HG03064 (cell line): ENCODE measurements at regions not wholly inside any gene's neighbourhood (a gene's known extent, or its start where the extent isn't known, plus 50 kb on each side); places are given as distances from the start of the nearest gene placed in this dataset.

Experiments used
- ATAC-seq: cut with Tn5 transposase; IDR thresholded peaks from one replicate; pipeline ENCODE4 v1.9.1; 2021; ENCODE audit warnings: low read depth; ENCODE audit not compliant: unreplicated experiment

GRCh38 chr3:117768581-117768980 lies 1059.0 kb downstream of the TUSC7 start:
- no peak for ATAC-seq

- no peak for ATAC-seq
Observed at GRCh38 chr3:117774130-117774529, 1064.6 kb downstream of the TUSC7 start.

- no peak for ATAC-seq
Observed at GRCh38 chr3:117786349-117786748, 1076.8 kb downstream of the TUSC7 start.

- ATAC-seq = no peak
Observed at GRCh38 chr3:117788061-117788460, 1078.5 kb downstream of the TUSC7 start.

- no peak for ATAC-seq
Observed at GRCh38 chr3:117788506-117788905, 1078.9 kb downstream of the TUSC7 start.

GRCh38 chr3:117790235-117790987 lies 1080.8 kb downstream of the TUSC7 start:
- no peak for ATAC-seq

GRCh38 chr3:117793622-117794265 lies 1084.2 kb downstream of the TUSC7 start:
- no peak for ATAC-seq

GRCh38 chr3:117798221-117798620 lies 1088.6 kb downstream of the TUSC7 start:
- ATAC-seq = no peak

- ATAC-seq = no peak
Observed at GRCh38 chr3:117798687-117799386, 1089.3 kb downstream of the TUSC7 start.

- no peak for ATAC-seq
Observed at GRCh38 chr3:117799387-117799735, 1089.8 kb downstream of the TUSC7 start.

GRCh38 chr3:117801912-117802239 lies 1092.3 kb downstream of the TUSC7 start:
- ATAC-seq = no peak

GRCh38 chr3:117809186-117810081 lies 1099.9 kb downstream of the TUSC7 start:
- no peak for ATAC-seq

GRCh38 chr3:117811786-117812185 lies 1102.2 kb downstream of the TUSC7 start:
- no peak for ATAC-seq

GRCh38 chr3:117814975-117815374 lies 1105.4 kb downstream of the TUSC7 start:
- no peak for ATAC-seq

- ATAC-seq = no peak
Observed at GRCh38 chr3:117817103-117817502, 1107.5 kb downstream of the TUSC7 start.

GRCh38 chr3:117818592-117818991 lies 1109.0 kb downstream of the TUSC7 start:
- no peak for ATAC-seq

GRCh38 chr3:117820658-117821299 lies 1111.2 kb downstream of the TUSC7 start:
- no peak for ATAC-seq

GRCh38 chr3:117822416-117822815 lies 1112.8 kb downstream of the TUSC7 start:
- no peak for ATAC-seq

GRCh38 chr3:117836296-117836695 lies 1126.7 kb downstream of the TUSC7 start:
- no peak for ATAC-seq

GRCh38 chr3:117837391-117837790 lies 1127.8 kb downstream of the TUSC7 start:
- no peak for ATAC-seq
